Stimulated activated CD8-positive, alpha-beta memory T cell treated with anti-CD3 and anti-CD28 coated beads, Interleukin-12 subunit alpha, Interleukin-12 subunit beta, amount 100 ng/mL, for 1 hour (primary cell): ENCODE measurements at regions not wholly inside any gene's neighbourhood (a gene's known extent, or its start where the extent isn't known, plus 50 kb on each side); places are given as distances from the start of the nearest gene placed in this dataset.
"Not testable (repeated sequence)": the region's sequence is repeated elsewhere in the genome, so short reads cannot be mapped to it uniquely, and the experiment has no call there.

Source experiments
- DNase-seq: peaks from one replicate; pipeline ENCODE4 v3.0.0-alpha.2; 2020; ENCODE audit warnings: low read depth

DNA sequence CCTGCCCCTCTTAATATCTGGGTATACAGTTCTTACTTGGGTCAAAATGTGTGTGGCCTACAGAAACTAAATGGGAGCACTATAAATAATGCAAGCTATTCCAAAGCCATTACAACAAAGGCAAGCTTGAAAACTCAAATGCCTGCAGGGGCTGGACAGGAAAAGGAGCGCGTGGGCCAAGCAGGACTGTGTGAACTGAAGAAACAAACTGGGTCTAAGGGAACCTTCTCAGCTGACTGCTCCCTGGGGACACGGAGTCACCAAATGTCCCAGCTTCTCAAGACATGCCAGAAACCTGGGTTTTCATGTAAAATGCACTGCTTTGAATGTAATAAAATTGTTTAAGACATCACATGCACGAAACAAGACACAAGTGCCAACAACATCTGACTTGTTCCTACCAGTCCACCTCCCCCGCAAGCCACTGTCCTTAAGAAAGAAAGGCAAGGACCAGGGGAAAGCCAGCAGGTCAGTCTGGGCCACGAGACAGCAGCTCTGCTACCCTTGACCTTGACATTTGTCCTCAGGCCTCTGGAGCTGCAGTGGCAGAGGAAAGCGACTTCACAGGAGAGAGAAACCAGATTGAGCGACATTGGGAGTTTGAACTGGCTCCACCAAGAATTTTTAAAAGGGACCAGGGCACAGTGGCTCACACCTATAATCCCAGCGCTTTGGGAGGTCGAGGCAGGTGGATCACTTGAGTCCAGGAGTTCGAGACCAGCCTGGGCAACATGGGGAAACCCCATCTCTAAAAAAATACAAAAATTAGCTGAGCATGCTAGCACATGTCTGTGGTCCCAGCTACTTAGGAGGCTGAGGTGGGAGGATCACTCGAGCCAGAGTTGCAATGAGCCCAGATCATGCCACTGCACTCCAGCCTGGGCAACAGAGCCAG lies 89.7 kb upstream of the SH3BP4 start:
- no peak for DNase-seq

DNA sequence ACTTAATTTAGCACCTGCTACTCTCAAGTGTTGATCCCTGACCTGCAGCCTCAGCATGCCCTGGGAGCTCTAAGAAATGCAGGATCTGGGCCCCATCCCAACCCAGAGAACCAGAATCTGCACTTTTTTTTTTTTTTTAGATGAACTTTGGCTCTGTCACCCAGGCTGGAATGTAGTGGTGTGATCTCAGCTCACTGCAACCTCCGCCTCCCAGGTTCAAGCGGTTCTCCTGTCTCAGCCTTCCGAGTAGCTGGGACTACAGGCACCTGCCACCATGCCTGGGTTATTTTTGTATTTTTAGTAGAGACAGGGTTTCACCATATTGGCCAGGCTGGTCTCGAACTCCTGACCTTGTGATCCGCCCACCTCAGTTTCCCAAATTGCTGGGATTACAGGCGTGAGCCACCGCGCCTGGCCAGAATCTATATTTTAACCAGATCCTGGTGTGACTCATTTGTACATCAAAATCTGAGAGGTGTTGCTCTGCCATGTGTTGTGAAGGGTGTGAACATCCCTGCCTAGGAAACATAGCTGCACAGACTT lies 92.4 kb upstream of the SH3BP4 start:
- DNase-seq = not testable (repeated sequence)

DNA sequence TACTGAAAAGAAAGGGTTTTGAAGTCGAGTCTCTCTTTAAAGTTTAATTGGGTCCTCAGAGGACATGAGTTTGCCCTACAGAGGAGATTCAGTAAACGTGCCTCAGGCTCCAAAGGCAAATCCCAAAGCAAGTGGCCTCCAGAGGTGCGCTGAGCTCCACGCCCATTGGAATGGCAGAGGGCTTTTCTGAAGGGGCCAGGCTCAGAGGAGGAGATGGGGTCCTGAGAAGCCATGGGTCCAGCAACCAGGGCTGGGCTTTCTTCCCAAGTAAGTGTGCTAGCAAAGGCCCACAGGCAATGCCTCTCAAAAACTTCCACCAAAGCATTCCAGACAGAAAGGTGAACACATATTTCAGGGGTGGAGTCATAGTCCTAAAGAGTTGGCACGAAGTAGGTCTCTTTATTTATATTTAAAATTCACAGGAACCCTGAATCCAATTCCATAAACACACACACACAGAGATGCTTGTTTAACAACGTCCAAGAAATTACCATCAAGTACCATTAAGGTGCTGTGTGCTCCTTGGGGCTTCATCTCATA lies 93.0 kb upstream of the SH3BP4 start:
- DNase-seq = no peak

DNA sequence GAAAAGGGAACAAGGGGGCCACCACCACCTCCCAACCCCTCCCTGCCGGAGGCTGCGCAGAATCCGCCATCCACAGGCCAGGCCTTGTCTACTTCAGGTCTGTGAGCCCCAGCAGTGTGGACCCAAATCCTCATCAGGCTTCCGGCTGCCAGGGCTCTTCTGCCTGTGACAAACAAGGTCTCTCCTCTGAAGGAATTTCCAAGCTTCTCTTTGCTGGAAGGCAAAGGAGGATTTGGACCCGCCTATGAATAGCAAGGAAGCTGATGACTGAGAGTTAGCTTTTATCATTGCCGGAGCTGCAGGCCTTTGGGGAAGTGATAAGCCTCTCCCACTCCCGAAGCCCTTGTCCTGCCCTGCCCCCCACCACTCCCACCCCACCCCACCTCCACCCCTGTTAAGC lies 93.7 kb upstream of the SH3BP4 start:
- no peak for DNase-seq

DNA sequence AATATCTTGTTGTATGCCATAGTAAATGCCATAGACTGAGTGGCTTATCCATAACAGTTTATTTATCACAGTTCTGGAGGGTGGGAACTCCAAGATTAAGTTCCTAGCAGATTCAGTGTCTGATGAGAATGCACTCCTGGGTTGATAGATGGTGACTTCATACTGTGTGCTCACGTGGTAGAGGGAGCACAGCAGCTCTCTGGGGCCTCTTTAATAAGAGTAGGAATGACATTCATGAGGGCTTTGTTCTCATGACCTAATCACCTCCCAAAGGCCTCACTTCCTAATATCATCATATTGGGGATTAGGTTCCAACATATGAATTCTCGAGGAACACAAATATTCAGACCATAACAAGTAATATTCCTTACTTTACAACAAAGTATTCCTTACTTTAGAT lies 98.1 kb upstream of the SH3BP4 start:
- DNase-seq = no peak

DNA sequence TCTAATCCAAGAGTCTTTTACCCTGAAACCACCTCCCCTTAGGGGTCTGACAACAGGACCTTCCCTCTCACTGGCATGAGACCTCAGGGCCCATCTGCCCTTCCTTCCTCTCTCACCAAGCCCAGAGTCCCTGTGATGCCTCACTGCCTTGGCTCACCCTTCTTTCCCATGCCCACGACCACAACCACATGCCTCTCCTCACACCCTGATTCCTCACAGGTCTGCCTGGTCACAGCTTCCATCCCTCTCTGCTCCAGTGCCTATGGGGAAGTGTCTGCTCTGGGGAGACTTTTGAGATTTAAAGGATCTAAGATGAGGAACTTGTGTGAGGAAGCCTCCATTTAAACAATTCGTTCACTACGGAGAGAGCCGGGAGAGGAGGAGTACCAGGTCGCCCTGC lies 98.9 kb upstream of the SH3BP4 start:
- DNase-seq = no peak

DNA sequence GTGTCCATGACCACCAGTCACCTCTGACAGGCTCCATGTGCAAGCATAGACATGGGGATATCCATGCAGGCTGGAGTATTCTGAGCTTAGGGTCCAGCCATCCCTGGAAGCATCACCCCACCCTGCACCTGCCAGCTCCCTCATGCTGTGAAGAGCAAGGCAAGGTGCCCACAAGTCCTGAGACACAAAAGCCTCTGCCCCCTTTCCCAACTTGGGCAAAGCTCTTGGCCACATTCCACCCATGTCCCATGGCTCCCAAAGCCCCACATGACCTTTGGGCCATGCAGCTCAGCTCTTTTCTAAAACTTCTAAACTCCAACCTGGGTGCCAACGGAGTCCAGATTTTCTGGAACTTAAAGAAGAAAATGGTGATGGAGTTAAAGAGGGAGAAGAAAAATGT lies 99.8 kb upstream of the SH3BP4 start:
- no peak for DNase-seq

DNA sequence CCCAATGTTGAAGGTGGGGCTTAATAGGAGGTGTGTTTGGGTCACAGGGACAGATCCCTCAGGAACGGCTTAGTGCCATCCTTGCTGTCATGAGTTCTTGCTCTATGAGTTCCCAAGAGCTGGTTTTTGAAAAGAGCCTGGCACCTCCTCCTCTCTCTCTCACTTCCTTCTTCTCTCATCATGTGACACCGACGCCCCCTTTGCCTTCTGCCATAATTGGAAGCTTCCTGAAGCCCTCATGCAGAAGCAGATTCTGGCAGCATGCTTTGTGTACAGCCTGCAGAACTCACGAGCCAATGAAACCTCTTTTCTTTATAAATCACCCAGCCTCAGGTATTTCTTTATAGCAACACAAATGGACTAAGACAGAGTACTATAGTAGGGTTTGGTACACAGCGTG lies 100.4 kb upstream of the SH3BP4 start:
- no peak for DNase-seq

DNA sequence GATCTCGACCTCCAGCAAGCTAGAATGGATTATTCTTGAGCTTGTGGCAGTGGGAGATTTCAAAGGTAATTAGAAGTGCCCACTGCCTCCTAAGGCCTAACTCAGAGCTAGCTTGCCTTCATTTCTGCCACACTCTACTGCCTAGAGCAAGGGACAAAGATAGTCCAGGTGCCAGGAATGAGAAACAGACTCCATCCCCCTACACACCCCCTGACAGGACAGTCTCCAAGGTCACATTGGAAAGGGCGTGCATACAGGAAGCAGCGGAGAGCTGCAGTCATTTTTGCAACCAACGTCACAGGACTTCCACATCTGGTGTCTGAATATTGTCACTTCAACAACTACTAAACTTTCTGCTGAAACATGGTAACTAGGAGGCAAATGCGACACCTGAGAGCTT lies 101.0 kb upstream of the SH3BP4 start:
- DNase-seq = no peak

DNA sequence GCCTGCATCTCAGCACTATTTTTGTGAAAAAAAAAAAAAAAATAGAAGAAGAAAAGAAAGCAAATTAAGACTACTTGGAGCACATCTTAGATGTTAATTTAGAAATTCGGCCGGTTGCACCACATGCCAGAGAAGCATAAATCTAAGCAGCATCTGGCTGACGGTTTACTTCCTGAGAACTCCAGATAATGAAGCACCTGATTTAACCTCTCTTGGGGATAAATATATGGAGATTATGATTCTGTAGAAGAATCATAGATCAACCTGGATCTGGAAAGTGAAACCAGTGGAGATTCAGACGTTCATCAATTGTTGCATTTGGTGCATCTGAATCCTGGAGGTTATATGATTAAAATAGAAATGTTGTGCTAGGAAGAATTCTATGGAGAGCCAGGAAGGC lies 102.1 kb upstream of the SH3BP4 start:
- no peak for DNase-seq

DNA sequence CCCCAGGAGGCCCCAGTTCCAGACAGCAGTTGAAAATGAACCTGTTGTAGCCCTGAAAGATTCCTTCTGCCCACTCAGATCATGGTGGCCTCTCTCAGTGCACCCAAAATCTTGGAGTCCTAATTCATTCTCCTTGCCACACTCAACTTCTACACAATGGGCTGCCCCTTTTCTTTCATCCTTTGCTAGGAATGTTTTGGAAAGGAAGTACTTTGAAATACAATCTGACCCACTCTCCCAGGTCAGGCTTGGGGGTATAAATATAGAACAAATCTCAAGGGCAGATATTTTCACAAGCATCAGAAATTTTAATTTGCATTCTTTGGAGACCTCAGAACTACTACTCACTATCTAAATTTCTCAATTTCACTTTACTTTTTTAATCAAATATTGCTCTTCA lies 103.2 kb upstream of the SH3BP4 start:
- DNase-seq = no peak

DNA sequence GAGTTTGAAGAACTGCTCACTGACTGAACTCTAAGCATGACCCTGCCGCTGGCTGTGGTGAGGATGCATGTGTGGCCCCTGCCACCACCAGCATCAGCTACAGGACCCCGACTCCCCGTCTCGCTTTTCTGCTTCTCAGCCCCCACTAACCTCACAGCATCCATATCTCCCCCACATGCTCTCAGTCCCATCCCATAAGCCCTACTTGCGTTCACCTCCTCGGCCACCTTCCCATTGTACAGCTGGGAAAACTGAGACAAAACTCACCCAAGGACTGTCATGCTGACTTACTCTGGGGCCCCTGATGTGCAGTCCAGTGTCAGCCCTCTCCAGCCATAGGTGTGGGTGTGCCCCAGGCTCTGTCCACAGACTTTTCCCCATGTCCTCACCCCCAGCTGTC lies 104.2 kb upstream of the SH3BP4 start:
- no peak for DNase-seq

DNA sequence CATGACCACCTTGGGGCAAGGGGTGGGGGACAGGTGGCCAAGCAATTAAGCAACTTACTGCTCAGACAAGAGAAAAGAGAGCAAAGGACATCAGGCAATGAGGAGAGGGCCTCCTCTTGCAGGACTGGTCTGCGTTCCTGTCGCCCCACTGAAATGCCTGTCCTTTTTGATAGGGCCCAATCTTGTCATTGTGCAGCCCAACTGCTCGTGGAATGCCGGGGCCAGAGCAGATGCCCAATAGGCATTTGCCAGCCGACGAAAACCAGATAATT lies 104.5 kb upstream of the SH3BP4 start:
- DNase-seq = no peak

DNA sequence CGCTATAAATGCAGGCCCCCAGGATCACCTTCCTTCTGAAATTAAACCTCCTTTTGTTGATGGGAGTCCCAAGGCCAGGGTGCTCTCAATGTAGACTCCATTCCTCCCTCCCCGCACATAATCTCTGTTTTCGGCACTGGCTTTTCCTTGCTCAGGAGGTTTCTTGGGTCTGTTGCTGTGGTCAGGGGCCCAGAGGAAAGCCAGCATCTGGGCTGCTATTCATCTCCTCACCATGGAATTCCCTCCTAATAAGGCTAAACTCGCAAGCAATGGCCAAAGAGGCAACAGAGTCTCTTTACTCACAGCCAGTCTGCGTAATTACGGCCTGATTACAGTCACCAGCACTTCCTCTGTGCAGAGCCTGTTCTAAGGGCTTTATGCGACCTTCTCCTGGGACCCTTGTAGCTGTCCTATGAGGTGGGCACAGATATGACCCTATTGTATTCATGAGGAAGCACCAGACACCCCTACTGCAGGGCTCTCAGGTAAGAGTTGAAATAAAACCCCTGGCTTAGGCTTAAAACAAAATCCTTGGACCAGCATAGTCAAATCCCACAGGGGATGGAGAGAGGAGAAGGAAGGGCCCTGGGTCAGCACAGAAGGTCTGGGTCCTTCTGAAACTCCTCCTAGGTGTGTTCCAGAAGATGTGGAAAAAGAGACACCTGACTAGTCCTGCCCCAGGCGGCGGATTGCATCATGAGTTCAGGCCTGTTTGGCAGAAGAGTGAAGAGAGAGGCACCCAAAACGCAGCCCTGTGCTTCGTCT lies 105.0 kb upstream of the SH3BP4 start:
- no peak for DNase-seq

DNA sequence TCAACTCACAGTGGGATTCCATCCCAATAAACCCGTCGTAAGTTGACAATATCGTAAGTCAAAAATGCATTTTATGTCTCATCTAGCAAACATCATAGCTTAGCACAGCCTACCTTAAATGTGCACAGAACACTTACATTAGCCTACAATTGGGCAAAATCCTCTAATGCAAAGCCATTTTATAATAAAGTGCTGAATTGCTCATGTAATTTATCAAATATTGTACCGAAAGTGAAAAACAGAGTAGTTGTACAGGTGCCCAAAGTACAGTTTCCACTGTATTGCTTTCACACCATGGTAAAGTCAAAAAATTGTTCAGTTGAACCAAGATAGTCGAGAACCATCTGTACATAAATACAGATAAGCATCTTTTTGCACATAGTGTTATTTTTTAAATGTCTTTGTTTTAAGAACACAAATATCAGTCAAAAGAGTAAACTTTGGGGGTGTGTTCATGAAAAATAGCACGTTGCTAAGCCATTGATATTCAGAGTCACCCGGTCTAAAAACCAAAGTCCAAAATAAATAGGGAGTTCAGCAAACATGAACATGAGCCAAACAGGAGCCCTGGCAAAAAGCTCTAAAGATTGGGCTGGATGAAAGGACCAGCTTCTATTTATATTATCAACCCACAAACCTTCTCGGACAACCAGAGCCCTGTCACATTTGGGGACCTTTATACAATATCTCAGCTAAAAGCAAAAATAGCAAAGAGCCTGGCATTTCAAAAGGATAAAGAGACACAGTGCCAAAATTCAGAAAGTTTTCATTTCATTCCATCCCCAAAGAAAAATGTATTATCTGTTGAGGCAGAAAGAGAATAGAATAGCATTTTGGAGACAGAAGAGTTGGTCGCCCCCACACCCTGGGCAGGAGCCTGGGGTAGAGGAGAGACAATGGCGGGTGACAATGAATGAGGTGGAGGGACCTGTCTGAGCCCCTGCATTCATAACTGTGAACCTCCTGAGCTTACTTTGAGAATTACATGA lies 105.9 kb upstream of the SH3BP4 start:
- no peak for DNase-seq

DNA sequence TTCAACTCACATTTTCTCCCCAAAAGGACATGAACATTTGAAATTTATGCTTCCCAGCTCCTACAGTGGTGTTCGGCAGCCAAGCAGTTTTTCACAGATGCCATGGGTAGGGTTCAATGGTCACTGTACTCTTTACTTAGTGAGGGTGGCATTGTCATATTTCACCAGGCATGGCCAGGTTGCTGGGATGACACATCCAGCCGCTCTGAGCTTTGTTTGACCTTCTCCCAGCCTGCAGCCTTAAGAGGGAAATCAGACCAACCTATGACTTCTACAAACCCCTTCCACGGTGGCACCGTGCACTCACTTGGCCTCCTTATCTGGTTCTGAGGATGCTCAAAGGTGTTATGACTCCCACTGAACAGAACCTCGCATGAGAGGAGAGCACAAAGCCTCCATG lies 108.4 kb upstream of the SH3BP4 start:
- DNase-seq = no peak

DNA sequence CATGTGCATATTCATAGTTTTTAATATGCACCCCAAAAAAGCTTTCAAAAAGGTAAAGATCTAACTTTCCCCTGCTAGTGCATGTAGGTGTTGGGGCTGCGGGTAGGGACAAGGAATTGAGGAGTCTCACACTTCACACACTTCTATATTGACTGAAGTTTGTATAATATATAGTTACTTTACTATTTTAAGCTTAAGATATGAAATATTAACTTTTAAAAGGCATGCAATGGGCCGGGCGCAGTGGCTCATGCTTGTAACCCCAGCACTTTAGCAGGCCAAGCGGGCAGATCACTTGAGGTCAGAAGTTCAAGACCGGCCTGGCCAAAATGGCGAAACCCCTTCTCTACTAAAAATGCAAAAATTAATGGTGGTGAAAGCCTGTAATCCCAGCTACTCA lies 109.1 kb upstream of the SH3BP4 start:
- no peak for DNase-seq

DNA sequence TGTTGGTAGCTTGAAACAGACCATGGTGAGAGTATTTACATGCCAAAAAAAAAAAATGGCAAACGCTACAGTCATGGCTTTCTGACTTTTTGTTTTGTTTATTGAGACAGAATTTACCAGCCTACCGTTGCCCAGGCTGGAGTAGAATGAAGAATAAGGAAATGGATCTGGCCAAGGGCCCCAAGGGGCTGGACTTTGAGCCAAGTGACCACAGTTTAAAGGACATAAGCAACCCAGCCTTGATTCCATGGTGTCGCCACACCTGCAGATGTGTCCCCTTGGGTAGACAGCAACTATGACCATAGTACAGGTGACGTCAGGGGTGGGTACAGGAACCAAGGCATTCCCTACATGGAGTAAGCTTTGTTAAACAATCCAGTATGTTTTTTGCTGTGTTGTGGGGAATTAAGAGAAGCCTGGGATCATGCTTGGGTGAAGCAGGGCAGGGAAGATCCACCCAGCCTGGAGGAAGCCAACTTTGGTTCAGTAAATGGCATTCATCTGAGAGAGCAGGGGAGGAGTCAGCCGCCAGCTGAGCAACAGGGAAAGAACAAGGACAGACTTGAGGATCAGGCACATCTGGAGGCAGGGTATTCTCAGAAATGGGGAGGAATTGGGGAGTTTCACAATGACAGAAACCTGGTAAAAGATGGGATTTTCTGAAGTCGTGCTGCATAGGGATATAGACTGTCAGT lies 110.3 kb upstream of the SH3BP4 start:
- no peak for DNase-seq

DNA sequence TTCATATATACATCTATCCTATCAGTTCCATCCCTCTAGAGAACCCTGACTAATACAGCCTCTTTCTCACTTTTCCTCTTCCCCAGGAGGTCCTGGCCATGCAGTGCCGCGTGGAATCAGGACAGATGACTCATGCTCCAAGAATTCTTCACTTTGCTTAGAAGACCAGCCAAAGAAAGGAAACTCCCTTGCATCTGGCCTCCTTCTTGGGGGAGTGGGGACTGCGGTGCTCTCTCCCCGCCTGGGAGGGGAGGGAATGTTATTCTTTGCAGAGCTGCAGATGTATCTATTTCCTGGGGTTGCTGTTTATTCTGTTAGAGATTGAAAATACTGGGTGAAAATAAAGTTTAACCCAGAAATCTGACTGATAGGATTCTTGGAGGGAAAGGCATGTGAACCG lies 111.5 kb upstream of the SH3BP4 start:
- DNase-seq = no peak

DNA sequence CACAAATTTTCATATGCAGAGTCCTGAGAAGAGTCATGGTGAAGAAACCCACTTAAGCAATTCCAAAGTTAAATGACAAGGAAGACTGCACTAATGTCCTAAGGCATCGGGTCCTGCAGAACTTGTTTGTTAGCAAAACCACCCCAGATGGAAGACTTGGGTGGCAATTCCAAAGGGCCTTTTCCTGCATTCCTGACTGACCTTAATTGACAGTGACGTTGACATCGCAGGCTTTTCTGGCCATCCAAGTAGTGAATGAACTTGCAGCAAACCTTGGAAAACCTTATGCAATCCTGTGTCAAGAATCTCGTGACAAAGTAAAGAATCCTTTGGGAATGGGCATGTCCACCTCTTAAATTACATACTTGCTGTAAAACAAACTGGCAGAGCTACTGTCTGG lies 112.5 kb upstream of the SH3BP4 start:
- DNase-seq = no peak

DNA sequence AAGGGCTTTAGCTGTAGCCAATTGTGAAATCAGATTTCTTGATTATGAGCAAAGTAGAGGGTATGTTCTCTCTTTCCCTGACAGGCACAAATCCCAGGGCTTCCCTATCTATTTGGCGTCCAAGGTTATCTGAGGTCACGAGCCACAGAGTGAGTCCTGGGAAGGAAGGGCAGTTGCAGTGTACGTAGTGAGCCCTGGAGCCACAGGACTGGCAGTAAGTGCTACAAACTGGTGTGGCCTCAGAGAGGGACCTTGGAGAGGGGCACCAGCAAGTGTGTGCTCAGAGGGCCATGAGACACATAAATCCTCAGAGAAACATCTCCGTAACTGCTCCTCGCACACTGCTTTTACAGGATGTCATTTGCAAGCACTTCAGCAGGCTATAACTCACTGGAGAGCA lies 115.5 kb upstream of the SH3BP4 start:
- DNase-seq = no peak
